ENCODE measurements at regions not wholly inside any gene's neighbourhood (a gene's known extent, or its start where the extent isn't known, plus 50 kb on each side); places are given as distances from the start of the nearest gene placed in this dataset.

- TF ChIP-seq EGR1 (IDR thresholded peaks at IDR 0.05) (no peak), CREB1 (IDR thresholded peaks at IDR 0.05; ENCODE audit: low read depth) (no peak), FOXM1 (IDR thresholded peaks at IDR 0.05; ENCODE audit: borderline replicate concordance, low read depth) (no peak), NFIC (IDR thresholded peaks at IDR 0.05) (no peak), ZBTB7A (IDR thresholded peaks at IDR 0.05; ENCODE audit: low read depth) (no peak), CEBPB (IDR thresholded peaks at IDR 0.05) (no peak), REST (IDR thresholded peaks at IDR 0.05; ENCODE audit: low read depth) (no peak), USF1 (IDR thresholded peaks at IDR 0.05) (no peak), TEAD4 (IDR thresholded peaks at IDR 0.05) (no peak)
Observed at GRCh38 chr2:121142452-121142851, 142.6 kb downstream of the TFCP2L1 start.

- TF ChIP-seq USF1 (IDR thresholded peaks at IDR 0.05) (no peak), MAX (IDR thresholded peaks at IDR 0.05) (no peak), RAD21 (IDR thresholded peaks at IDR 0.05; ENCODE audit: low read depth) (no peak), CREB1 (IDR thresholded peaks at IDR 0.05; ENCODE audit: low read depth) (no peak), NFIC (IDR thresholded peaks at IDR 0.05) (no peak), REST (IDR thresholded peaks at IDR 0.05; ENCODE audit: low read depth) (no peak), FOXM1 (IDR thresholded peaks at IDR 0.05; ENCODE audit: borderline replicate concordance, low read depth) (no peak), CEBPB (IDR thresholded peaks at IDR 0.05) (no peak), YY1 (IDR thresholded peaks at IDR 0.05; ENCODE audit: low read depth) (no peak), TEAD4 (IDR thresholded peaks at IDR 0.05) (no peak), TCF12 (IDR thresholded peaks at IDR 0.05; ENCODE audit: low read depth) (no peak), ZBTB7A (IDR thresholded peaks at IDR 0.05; ENCODE audit: low read depth) (no peak), EP300 (IDR thresholded peaks at IDR 0.05; ENCODE audit: borderline replicate concordance) (no peak), EGR1 (IDR thresholded peaks at IDR 0.05) (no peak), TAF1 (IDR thresholded peaks at IDR 0.05; ENCODE audit: low read depth) (no peak)
Observed at GRCh38 chr2:121144111-121144510, 140.9 kb downstream of the TFCP2L1 start.

GRCh38 chr2:121146630-121147029, 138.4 kb downstream of the TFCP2L1 start:
- TF ChIP-seq EP300 (IDR thresholded peaks at IDR 0.05; ENCODE audit: borderline replicate concordance) (no peak), TCF12 (IDR thresholded peaks at IDR 0.05; ENCODE audit: low read depth) (no peak), RAD21 (IDR thresholded peaks at IDR 0.05; ENCODE audit: low read depth) (no peak), CEBPB (IDR thresholded peaks at IDR 0.05) (no peak), TEAD4 (IDR thresholded peaks at IDR 0.05) (no peak), FOXM1 (IDR thresholded peaks at IDR 0.05; ENCODE audit: borderline replicate concordance, low read depth) (no peak), REST (IDR thresholded peaks at IDR 0.05; ENCODE audit: low read depth) (no peak), CREB1 (IDR thresholded peaks at IDR 0.05; ENCODE audit: low read depth) (no peak), EGR1 (IDR thresholded peaks at IDR 0.05) (no peak), YY1 (IDR thresholded peaks at IDR 0.05; ENCODE audit: low read depth) (no peak), MAX (IDR thresholded peaks at IDR 0.05) (no peak), NFIC (IDR thresholded peaks at IDR 0.05) (no peak), TAF1 (IDR thresholded peaks at IDR 0.05; ENCODE audit: low read depth) (no peak), USF1 (IDR thresholded peaks at IDR 0.05) (no peak), ZBTB7A (IDR thresholded peaks at IDR 0.05; ENCODE audit: low read depth) (no peak)

GRCh38 chr2:121147766-121148165, 137.2 kb downstream of the TFCP2L1 start:
- TF ChIP-seq CREB1 (IDR thresholded peaks at IDR 0.05; ENCODE audit: low read depth) (no peak), ZBTB7A (IDR thresholded peaks at IDR 0.05; ENCODE audit: low read depth) (no peak), MAX (IDR thresholded peaks at IDR 0.05) (no peak)
